NCI-H1048 (cell line): ENCODE measurements at regions not wholly inside any gene's neighbourhood (a gene's known extent, or its start where the extent isn't known, plus 50 kb on each side); places are given as distances from the start of the nearest gene placed in this dataset.

ENCODE experiments used
- DNase-seq: peaks from one replicate; lab custom pipeline; 2025; lab: John Stamatoyannopoulos, UW

DNA sequence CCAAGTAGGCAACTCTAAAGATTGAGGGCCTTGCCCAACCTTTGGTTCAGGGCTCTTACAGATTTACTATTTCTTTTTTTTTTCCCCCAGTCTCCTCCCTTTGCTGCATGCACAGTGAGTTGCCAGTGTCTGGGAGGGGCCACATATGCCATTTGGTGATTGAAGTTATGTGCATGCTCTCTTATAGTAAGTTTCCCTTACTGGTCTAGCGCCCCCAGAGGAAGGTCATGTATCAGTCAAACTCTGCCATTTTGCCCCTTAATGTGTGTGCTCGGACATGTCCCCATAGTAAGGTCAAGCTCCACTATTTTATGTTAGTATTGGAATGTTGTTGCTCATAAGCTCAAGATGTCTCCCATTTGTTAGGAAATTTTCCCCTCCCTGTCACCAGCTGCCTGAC is 1138.0 kb upstream of the SLC10A2 start:
- no peak for DNase-seq

DNA sequence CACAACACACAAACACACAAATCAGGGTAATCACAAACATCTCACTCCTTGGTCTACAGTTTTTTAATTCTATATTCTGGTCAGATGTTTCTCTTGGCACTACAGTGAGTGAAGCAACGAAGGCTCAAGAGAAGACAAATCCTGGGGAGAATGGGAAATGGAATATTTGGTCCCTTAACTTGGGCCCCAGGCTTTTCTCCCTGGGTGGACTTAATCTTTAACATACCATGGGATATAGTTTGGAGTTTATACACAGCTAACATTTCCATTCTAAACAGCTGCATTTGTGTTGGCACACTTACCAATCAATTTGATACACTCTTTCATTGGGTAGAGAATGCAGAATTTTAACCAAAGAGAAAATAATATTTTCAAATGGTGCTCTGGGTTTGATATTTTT is 1132.6 kb upstream of the SLC10A2 start:
- no peak for DNase-seq

DNA sequence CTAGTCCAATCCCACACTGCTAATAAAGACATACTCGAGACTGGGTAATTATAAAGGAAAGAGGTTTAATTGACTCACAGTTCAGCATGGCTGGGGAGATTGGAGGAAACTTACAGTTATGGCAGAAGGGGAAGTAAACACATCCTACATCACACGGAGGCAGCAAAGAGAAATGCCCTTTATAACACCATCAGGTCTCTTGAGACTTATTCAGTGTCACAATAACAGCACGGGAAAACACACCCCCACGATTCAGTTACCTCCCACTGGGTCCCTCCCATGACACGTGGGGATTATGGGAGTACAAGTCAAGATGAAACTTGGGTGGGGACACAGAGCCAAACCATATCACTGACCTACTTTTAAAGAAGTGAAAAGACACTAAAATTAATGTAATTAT is 1130.4 kb upstream of the SLC10A2 start:
- no peak for DNase-seq

DNA sequence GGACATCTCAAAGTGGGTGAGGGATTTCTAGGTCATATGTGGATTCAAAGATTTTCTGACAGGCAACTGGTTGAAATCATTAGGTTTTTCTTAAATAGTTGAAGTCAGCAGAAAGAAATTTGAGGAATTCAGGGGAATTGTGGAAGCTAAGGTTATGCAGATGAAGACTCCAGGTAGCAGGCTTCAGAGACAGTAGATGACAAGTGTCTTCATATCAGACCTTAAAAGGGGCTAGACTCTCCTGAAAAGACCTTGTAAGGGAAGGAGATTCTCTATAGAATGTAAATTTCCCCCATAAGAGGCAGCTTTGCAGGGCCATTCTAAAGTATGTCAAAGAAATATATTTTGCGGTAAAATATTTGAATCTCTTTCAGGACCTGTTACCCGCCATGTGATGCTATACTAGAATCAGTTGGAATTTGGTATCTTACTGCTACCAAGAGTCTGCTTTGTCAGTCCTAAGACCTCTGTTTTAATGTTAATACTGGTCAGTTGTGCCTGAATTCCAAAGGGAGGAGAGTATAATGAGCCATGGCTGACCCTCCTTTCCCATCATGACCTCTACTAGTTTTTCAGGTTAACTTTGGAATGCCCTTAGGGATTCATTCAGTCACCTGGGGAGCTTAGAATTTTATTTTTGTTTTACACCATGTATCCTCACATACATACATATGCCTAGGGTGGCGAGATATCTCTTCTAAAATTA is 1115.5 kb upstream of the SLC10A2 start:
- no peak for DNase-seq

DNA sequence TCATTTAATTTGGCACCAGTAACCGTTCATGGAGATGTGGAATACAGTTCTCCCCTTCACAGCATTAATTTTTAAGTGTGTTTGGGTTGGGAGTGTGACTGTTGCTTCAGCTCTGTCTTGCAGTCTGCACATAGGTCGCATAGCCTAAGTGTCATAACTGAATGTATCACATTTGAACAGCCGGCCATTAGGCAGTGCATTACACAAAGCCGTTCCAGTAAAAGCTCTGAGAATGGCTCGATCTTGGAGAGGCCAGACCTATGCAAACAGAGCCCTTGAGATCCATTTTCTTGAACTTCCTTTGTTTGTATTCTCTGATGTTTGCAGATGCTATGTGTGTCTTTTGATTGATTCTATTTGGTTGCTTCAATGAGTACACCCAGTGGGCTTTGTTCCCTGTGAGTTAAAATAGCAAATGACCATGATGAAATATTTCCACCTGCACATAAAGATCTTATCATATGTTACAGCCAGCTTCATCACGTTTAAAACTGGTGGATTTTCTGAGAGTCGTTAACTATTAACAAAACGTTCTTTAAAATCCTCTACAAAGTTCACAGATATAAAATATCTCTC is 1104.9 kb upstream of the SLC10A2 start:
- DNase-seq: no peak

DNA sequence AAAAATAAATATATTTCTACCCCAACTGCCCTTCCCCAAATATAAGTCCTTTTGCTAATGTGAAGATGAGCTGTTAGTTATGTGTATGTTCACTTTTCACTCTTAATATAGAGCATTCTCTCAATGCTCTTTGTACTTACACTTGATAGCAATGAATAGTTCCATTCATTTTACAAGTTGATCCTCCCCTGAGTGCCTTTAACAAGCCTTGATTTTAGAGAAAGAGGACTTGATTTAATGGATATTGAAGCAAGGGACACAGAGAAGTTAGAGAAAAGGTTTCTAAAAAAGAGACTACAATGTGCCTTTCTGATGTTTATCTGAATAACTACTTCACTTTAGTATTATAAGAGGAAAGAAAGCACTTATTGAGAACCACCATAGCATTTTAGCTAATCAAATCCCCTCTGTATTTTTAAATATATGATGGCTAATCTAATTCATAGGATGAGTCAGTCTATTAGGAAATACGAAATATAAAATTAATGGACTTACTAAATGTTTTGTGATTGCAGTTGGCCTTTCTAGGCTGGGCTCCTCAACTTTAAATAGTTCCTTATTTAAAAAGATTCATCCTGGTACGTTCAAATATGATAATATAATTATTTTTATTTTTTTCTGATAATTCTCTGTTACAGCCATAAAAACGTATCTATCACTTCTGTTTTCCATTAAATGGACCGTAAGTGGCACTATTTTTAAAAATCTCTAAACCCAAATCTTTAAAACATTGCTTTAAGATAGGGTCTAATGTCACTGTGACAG is 1097.8 kb upstream of the SLC10A2 start:
- no peak for DNase-seq

DNA sequence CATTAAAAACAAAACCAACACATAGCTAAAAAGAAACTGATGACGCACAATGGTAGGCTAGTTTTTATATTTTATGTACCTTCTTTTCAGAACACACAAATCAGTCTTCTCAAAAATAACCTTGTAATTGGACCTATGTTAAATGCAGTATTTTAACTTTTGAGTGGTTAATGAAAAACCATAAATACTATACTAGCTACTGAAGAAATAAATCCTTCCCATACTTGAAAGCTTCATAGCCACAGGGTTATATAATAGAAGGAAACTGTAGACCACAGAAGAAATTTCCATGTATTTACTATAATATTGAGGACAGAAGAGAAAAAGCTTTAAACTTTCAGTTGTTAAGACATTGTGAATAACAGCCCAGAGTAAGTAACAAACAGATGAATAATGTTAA is 1094.3 kb upstream of the SLC10A2 start:
- no peak for DNase-seq

DNA sequence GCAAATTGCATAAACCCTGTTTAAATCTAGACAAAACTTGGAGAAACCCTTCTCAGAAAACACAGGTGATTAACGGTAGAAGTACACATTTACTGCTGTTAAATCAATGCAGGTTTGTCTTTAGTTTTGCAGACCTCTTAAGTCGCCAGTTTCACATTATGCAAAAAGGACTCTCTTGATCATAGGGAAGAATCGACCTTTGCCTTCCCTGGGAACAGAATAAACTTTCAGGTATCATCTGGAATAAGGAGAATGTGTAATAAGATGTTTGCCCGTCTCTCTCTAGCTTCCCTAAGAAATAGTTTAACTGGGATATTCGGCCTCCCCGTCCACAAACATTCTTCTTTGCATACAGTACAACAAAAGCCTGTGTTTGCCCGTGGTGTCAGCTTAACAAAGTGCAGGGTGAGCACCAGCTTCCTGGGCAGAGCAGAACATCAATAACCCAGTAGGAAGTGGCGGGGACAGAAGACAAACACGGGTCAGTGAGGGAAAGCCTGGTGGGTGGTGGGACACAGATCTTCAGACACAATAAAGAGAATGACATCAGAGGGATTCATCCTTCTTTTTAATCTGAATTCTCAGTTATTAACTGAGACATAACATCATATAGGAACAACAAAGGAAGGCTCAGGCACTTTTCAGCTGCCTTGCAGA is 1077.7 kb upstream of the SLC10A2 start:
- DNase-seq: no peak

DNA sequence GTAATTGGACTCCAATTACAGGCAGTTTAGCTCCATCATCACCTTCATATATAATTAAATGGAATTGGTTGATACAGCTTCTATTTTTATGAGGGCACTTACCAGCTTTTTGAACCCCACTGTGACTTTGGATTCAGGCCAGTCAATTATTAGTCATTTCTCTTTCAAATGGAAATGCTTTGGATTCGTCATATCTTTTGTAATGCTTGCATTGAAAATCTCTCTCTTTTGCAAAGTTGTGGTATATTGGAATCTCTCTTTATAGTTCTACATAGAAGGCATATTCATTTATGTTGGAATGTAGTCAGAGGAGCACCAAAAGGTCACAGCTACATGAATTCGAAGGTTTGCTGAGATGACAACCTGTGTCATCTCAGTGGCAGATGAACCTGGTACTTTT is 1074.3 kb upstream of the SLC10A2 start:
- DNase-seq: no peak

DNA sequence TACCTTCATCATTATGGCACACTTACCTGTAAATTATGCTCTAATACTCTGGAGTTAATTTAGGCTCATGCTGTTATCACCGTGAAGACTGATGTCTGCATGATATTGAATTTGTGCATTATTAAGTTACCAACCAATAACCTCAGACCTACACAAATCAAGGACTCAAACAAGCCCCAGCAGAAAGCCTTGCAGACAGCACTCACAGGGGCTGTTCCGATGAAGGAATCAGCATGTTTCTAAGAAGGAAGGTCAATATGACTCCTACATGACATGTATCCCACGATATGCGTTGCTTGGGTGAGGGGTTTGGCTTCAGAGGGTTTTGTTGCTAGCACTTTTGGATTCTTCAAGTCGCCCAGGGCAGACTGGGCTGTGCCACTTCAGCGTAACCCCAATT is 1071.2 kb upstream of the SLC10A2 start:
- DNase-seq: no peak

DNA sequence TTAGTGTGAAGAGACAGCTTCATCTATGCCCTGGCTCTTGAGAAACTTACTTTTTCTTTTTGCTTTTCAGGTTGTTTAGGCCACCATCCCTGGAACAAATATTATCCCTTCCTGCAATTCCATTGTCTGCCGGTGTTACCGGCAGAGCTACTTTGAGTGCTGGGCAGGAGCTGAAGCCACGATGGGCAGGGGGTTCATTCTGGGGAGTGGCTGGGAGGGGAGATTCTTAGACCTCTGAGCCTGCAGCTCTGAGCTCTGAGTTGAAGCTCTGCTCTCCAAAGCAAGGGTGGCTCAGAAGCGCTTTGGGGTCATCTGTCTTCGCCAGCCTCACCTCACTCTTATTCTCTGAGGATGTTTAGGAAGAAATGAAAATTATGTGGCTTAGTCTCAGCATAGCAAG is 1066.6 kb upstream of the SLC10A2 start:
- DNase-seq: no peak

DNA sequence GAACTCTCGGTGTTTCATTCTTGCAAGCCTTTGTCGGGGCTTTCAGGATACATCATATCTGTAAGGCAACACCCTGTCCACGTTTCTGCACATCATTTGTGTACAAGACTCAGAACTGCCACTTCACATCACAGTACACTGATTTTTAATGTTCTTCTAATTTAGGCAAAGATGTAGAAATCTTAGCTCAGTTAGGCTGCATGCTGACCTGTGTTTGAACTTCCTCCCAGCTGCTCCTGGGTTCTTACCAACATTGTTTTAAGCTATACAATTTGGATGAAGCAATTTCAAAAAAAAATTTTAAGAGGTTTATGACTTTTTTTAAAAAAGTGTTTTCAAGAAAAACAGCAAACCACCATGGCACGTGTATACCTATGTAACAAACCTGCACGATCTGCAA is 1047.9 kb upstream of the SLC10A2 start:
- no peak for DNase-seq

DNA sequence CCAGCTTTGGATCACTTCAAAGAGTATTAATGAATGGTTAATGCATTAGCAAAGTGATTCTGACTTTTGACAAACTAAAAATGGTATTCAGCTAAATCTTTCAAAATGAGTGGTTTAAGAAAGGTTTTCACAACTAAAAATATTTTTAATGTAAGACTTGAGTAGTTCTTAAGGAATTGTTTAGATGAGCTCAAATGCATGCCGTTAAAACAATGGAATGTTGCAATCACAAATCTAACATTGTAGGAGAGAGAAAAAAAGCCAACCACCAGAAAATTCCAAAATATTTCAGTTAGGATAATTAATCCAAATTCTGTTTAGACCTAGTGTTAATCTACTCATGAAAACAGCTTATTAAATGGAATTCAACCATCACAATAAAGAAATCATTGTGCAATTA is 1044.8 kb upstream of the SLC10A2 start:
- no peak for DNase-seq

DNA sequence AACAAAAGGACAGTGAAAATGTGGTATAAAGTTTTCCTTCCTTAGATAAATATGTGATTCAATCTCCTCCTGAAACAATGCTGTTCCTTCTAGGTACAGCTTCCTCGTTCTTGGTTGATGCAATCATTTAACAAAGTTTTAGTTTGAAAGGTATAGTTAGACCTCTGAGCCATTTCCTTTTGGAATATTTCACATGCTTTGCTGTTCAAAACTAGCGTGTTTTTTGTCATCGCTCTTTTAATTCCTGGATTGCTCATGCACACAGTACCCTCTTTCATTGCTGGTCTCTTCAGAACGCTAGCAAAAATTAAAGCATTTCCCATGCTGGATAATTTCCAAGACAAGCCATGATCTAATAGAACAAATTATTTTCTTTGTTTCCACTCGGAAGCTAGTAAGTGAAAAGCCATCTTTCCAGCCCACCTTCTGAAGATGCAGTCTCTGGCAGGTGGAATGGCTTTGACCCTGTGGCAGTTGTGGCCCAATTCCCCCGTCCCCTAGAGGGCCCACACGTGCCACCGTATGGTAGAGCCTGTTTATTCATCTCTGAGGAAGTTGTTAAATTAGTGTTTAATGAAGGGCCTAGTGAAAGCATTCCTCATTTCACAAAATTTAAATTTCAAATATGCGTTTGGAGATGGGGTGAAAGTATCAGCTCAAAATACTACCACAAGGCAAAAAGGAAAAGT is 1040.6 kb upstream of the SLC10A2 start:
- no peak for DNase-seq

DNA sequence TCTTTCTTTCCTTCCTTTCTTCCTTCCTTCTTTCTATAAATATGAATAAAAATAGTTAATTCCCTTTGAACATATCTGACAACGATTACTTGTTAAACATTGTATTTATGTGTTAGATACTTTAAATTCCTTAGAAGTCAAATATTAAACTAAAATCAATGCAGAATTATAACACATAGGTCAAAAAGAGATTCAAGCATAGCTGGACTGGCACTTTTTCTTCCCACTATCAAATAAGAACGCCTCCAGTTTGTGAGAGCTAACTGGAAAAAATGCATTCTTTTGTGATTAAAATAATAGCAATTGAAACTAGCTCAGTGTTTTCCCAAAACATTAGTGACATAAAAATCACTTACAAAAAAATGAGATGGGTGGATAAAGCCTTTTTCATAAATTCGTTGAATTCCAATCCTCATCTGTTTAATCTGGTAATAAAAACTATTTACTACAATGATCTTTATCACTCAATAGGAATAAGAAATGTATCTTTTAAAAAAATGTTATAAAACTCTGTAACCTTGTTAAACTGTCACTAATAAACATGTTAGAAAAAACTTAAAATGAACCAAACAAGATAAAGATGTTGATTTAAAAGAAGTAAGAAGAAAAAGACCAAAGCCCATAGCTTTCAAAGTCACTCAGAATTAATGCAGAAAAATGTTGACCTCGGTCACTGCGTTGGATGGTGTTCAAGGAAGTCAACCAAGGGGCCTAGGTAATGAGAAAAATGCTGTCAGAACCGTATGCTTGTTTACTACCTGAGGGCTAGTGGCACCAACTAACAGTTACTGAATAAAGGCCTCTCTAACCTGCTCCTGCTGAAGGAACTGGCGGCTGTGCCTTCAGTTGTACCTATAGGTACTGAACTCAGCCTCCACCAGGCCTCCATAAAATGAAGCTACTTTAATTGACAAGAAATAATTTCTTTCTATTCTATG is 1039.5 kb upstream of the SLC10A2 start:
- no peak for DNase-seq

DNA sequence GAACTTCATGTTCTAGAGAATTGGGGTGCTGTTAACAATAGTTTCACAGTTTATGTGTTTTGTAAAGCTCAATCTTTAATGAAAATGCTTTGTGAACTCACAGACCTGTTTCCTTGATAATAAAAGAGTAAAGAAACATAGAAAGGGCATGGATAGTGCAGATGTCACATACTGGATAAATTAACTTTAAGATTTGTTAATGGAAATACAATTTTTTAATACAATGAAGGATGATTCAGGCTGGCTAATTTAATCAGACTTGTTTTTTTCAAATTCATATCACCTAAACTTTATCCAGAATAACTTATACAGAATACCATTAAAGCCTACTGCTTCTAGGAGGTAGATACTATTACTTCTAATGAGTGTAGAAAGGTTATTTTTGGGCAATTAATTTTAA is 1033.5 kb upstream of the SLC10A2 start:
- no peak for DNase-seq

DNA sequence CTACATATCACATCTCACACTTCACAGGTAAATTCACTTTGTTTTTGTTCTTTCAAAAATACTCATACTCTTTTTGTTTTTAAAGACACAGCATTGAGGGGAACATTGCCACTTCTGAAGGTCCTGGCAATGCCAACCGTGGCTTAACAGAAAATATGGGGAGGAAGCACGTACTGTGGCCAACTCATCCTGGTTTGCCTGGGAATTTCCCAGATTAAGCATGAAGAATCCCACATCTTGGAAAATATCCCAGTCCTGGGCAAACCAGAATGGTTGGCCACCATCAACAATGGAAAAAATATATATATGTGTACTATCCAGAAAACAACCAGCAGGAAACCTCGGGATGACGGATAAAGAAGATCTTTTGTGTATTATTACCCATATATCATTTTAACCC is 1032.2 kb upstream of the SLC10A2 start:
- DNase-seq: no peak

DNA sequence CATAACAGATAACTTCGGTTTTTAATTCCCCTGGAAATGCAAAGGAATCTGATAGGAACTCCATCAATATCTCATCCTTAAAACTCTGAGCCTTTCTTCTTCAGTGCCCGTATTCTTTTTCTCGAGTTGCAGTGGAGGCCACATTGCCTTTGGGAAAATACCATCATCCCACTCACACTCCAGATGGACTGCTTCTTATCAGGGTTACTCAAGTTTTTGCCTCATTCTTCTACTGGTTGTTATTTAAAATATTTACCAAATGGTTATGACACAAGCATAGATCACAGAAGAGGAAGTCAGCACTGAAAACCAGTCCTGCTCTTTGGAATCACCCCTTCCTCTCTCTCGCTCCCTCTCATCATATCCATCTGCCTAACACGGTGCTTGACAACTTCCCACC is 1020.5 kb upstream of the SLC10A2 start:
- no peak for DNase-seq

DNA sequence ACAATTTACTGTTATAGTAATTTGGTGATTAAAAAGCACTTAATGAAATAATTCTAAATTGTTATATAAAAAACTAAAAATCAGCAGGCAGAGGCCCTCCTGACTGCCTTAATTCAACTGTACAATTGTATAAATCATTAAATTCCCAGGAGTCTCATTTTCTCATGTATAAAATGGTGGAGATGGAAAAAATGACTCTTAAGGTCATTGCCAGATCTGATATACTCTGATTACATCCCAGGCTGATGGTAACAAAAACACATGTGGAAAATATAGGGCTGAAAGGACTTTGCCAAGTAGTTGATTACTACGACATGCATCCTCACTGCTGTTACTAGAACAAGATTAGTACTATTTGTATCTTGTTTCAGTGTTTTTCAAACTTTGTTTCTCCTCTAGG is 1020.0 kb upstream of the SLC10A2 start:
- DNase-seq: no peak

DNA sequence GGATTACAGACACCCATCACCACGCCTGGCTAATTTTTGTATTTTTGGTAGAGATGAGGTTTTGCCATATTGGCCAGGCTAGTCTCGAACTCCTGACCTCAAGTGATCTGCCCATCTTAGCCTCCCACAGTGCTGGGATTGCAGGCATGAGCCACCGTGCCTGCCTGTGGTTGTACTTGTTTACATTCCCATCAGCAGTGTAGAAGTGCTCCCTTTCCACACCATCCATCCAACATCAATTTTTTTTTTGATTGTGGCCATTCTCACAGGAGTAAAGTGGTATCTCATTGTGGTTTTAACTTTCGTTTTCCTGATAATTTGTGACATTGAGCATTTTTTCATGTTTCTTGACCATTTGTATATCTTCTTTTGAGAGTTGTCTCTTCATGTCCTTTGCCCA is 1019.4 kb upstream of the SLC10A2 start:
- no peak for DNase-seq

DNA sequence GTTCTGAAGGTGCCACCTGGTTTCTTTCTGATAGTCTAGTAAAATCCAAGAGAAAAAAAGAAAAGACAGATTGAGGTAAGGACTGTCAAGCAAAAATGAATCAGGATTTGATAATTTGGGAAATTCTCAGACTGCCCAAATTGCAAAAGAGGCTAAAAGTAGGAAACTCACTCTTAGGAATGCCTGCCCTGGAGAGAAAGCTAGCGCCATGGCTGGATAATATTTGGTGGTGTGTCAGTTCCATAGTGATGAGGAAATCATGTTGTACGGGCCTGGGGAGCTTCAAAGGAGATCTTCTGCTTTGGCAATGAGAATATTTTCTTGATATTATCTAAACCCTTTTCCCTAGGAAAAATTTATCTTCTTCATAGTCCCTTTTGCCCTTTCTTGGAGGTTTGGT is 1008.1 kb upstream of the SLC10A2 start:
- DNase-seq: no peak
